GM19025 (cell line): ENCODE measurements at regions not wholly inside any gene's neighbourhood (a gene's known extent, or its start where the extent isn't known, plus 50 kb on each side); places are given as distances from the start of the nearest gene placed in this dataset.

Source experiments
- ATAC-seq: cut with Tn5 transposase; IDR thresholded peaks from one replicate; pipeline ENCODE4 v1.9.1; 2021; ENCODE audit warnings: mild to moderate bottlenecking, low read depth, moderate library complexity; ENCODE audit not compliant: unreplicated experiment

- ATAC-seq: no peak
Observed at GRCh38 chrX:40485973-40486372, 94.8 kb upstream of the ATP6AP2 start.

GRCh38 chrX:40485102-40485826, 95.5 kb upstream of the ATP6AP2 start:
- ATAC-seq: no peak

- no peak for ATAC-seq
Observed at GRCh38 chrX:40484408-40485091, 96.2 kb upstream of the ATP6AP2 start.

GRCh38 chrX:40483502-40483901, 97.3 kb upstream of the ATP6AP2 start:
- ATAC-seq: no peak

- no peak for ATAC-seq
Observed at GRCh38 chrX:40479777-40480318, 100.9 kb upstream of the ATP6AP2 start.

GRCh38 chrX:40478474-40479065, 102.2 kb upstream of the ATP6AP2 start:
- no peak for ATAC-seq

- ATAC-seq: no peak
Observed at GRCh38 chrX:40476958-40477357, 103.8 kb upstream of the ATP6AP2 start.

GRCh38 chrX:40474645-40475044, 106.1 kb upstream of the ATP6AP2 start:
- no peak for ATAC-seq

GRCh38 chrX:40474205-40474626, 106.6 kb upstream of the ATP6AP2 start:
- peak; percentile 40 for ATAC-seq

GRCh38 chrX:40473460-40474204, 107.1 kb upstream of the ATP6AP2 start:
- ATAC-seq: no peak

GRCh38 chrX:40471965-40472648, 108.7 kb upstream of the ATP6AP2 start:
- ATAC-seq: peak; percentile 44

- no peak for ATAC-seq
Observed at GRCh38 chrX:40470830-40471429, 109.8 kb upstream of the ATP6AP2 start.

- ATAC-seq: no peak
Observed at GRCh38 chrX:40469316-40469715, 111.5 kb upstream of the ATP6AP2 start.

- ATAC-seq: peak; percentile 65
Observed at GRCh38 chrX:40468033-40468846, 112.5 kb upstream of the ATP6AP2 start.

GRCh38 chrX:40467454-40467853, 113.3 kb upstream of the ATP6AP2 start:
- no peak for ATAC-seq

GRCh38 chrX:40465735-40466551, 114.8 kb upstream of the ATP6AP2 start:
- no peak for ATAC-seq

GRCh38 chrX:40462795-40463194, 118.0 kb upstream of the ATP6AP2 start:
- no peak for ATAC-seq

GRCh38 chrX:40460926-40461325, 119.8 kb upstream of the ATP6AP2 start:
- ATAC-seq: no peak
